ENCODE measurements at regions not wholly inside any gene's neighbourhood (a gene's known extent, or its start where the extent isn't known, plus 50 kb on each side); places are given as distances from the start of the nearest gene placed in this dataset.

DNA sequence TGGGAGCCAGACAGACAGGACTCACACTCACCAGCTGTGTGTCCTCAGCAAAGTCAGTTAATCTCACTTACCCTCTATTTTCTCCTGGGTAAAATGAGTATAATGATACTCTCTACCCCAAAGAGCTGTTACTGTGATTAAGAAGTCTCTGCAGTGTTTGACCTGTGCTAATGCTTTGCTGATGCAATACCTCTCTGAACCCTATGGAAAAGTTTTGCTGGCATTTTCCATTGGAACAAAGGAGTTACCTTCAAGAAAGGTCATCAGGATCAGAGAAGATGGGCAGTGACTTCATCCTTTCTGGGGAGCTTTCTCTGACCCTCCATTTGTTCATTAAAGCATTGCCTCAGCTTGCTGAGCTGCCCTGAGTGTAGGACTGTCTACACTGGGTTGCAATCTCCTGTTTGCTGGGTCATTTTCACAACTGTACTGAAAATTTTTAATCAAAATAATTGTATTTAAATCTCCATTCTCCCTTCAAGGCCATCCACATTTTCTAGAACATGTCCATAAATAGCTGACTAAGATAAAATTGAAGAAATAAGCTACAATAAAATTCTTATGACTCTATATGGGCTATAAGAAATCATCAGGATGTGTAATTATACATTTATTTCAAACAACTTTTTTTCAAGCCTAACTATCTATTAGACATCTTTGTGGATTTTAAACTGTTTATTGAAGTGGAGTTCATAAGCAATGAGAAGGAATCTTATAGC lies 272.8 kb upstream of the CPEB2 start:
- DNase-seq (ENCODE audit: low spot score) = no peak
- in situ Hi-C loops (cut with MboI; ENCODE audit: low pct_unique_long_range_greater_than_20kb, low sequenced_read_pairs, unreplicated experiment) = no loop called here

DNA sequence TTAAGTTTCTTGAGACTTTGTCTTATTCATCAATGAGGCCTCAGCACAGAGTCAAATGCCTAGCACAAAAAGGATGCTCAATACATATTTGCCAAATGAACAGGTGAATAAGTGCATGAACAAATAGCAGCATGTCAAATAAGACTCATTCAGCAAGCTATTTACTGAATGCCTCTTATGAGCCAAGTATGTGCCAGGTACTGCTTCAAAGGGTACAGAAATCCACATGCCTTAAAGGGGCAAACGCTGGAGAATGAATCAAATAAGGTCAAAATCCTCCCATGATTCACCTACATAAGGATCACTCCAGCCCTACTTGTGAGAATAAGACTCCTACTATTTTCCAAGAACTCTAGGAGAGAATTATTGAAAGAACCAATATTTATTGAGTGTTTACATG lies 260.2 kb upstream of the CPEB2 start:
- TF ChIP-seq, protein P1, sequence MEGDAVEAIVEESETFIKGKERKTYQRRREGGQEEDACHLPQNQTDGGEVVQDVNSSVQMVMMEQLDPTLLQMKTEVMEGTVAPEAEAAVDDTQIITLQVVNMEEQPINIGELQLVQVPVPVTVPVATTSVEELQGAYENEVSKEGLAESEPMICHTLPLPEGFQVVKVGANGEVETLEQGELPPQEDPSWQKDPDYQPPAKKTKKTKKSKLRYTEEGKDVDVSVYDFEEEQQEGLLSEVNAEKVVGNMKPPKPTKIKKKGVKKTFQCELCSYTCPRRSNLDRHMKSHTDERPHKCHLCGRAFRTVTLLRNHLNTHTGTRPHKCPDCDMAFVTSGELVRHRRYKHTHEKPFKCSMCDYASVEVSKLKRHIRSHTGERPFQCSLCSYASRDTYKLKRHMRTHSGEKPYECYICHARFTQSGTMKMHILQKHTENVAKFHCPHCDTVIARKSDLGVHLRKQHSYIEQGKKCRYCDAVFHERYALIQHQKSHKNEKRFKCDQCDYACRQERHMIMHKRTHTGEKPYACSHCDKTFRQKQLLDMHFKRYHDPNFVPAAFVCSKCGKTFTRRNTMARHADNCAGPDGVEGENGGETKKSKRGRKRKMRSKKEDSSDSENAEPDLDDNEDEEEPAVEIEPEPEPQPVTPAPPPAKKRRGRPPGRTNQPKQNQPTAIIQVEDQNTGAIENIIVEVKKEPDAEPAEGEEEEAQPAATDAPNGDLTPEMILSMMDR (IDR thresholded peaks at IDR 0.05; ENCODE audit: extremely low read depth, insufficient read depth, missing control alignments) = no peak
- in situ Hi-C loops (cut with MboI; ENCODE audit: low pct_unique_long_range_greater_than_20kb, low sequenced_read_pairs, unreplicated experiment) = no loop called here
- DNase-seq (ENCODE audit: low spot score) = no peak

More for the DNA sequence above, 272.8 kb upstream of the CPEB2 start:
- TF ChIP-seq, protein P1 (IDR thresholded peaks at IDR 0.05; ENCODE audit: extremely low read depth, insufficient read depth, missing control alignments) = no peak

DNA sequence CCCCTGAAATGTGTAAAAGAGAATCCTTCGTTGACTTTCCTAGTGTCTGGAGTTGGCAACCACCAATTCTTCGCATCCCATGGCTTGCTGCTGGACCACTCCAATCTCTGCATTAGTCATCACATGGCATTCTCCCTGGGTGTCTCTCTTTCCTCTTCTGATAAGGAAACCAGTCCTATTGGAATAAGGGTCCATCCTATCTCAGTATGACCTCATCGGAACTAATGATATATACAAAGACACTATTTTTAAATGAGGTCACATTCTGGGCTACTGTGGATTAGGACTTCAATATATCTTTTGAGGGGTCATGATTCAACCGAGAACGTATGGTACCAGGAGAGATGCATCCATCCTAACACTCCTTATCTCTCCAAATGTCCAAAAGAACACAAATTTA lies 259.1 kb upstream of the CPEB2 start:
- DNase-seq (ENCODE audit: low spot score) = no peak
- TF ChIP-seq, protein P1 (IDR thresholded peaks at IDR 0.05; ENCODE audit: extremely low read depth, insufficient read depth, missing control alignments) = no peak
- in situ Hi-C loops (cut with MboI; ENCODE audit: low pct_unique_long_range_greater_than_20kb, low sequenced_read_pairs, unreplicated experiment) = no loop called here

DNA sequence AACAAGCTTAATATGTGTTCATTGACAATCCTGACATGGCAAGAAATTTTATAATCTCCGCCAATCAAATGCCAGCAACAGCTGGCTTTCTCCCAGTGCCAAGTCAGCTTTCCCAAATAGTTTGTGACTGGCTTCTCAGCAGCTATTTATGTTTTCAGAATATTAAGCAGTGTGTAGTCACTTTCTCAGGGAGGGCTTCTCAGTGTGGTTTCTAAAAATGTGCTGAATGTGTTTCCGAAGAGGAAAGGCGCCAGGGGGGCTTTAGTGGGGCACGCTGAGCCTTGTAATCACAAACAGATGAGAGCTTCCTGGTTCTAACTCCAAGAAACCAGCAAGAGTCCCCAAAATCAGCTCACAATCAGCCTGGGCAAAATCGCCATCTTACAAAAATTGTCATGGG lies 258.7 kb upstream of the CPEB2 start:
- TF ChIP-seq, protein P1 (IDR thresholded peaks at IDR 0.05; ENCODE audit: extremely low read depth, insufficient read depth, missing control alignments) = no peak
- in situ Hi-C loops (cut with MboI; ENCODE audit: low pct_unique_long_range_greater_than_20kb, low sequenced_read_pairs, unreplicated experiment) = no loop called here
- DNase-seq (ENCODE audit: low spot score) = no peak

DNA sequence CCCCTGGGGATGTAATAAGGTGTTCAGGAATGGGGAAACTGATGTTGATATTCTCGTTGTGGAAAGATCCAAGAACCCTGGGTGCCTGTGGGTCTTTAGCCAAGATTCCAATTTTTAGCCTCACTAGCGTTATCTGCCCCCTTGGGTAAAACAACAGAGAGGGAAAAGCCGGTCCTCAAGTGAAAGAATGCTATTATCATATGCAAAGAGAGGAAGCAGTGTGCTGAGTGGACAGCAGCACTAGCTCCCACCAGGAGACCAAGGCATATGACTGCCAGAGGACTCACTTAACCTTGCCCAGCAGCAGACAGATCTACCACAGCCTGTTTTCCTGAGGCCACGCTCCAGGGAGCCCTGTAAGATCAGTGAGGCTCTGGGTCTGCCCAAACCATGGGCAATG lies 257.9 kb upstream of the CPEB2 start:
- in situ Hi-C loops (cut with MboI; ENCODE audit: low pct_unique_long_range_greater_than_20kb, low sequenced_read_pairs, unreplicated experiment) = no loop called here

DNA sequence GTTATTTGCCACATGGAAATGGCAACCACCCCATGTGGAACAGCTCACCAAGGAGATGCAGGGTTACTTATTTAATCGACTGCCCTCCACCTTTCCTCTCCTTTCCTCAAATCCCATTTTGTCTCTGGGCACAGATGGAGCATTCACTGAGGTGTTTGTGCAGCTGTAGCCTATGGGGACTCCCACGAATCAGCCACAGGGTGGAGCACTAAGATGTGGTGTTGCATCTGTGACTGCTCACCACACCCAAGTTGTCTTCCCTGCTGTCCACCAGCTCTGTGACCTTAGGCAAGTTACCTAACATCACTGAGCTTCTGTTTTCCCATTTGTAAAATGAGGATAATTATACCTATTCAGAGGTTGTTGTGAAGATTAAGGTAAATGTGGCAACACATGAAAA lies 252.4 kb upstream of the CPEB2 start:
- in situ Hi-C loops (cut with MboI; ENCODE audit: low pct_unique_long_range_greater_than_20kb, low sequenced_read_pairs, unreplicated experiment) = no loop called here
- TF ChIP-seq, protein P1 (IDR thresholded peaks at IDR 0.05; ENCODE audit: extremely low read depth, insufficient read depth, missing control alignments) = peak; percentile 60
- DNase-seq (ENCODE audit: low spot score) = peak; percentile 57

More for the DNA sequence above, 257.9 kb upstream of the CPEB2 start:
- DNase-seq (ENCODE audit: low spot score) = no peak
- TF ChIP-seq, protein P1 (IDR thresholded peaks at IDR 0.05; ENCODE audit: extremely low read depth, insufficient read depth, missing control alignments) = no peak
